ENCODE measurements at regions not wholly inside any gene's neighbourhood (a gene's known extent, or its start where the extent isn't known, plus 50 kb on each side); places are given as distances from the start of the nearest gene placed in this dataset.

GRCh38 chr11:19460718-19461405, 220.1 kb upstream of the E2F8 start:
- 45 to 54% methylated on average over 6 of the region's 6 CpGs for WGBS, 2 donors
- intact Hi-C loops (cut with DNase I), result no loop called here
- peak in 5 of 8 donors; percentile 27 to 63 (median 49) for ATAC-seq

GRCh38 chr11:19459240-19459639, 218.5 kb upstream of the E2F8 start:
- Histone ChIP-seq H3K36me3 (no peaks in the 10 kb centered on the region), H3K4me1 (peaks cover 0 to 12% (median 5%) of the 10 kb centered on the region in 9 donors), H3K27me3 (no peaks in the 10 kb centered on the region), H3K27ac (no peak overlapping the region), H3K9me3 (no peaks in the 10 kb centered on the region), H3K4me3 (no peak overlapping the region)
- ATAC-seq, result no peak
- DNase-seq, result no peak
- intact Hi-C loops (cut with DNase I), result no loop called here
- no peak for TF ChIP-seq CTCF (IDR thresholded peaks at IDR 0.05)

More at GRCh38 chr11:19460718-19461405, 220.1 kb upstream of the E2F8 start:
- no peak for TF ChIP-seq CTCF (IDR thresholded peaks at IDR 0.05)
- Histone ChIP-seq H3K4me1 (peaks cover 0 to 9% (median 5%) of the 10 kb centered on the region in 9 donors), H3K4me3 (no peak overlapping the region), H3K36me3 (no peaks in the 10 kb centered on the region), H3K27me3 (no peaks in the 10 kb centered on the region), H3K9me3 (no peaks in the 10 kb centered on the region), H3K27ac (no peak overlapping the region)
- DNase-seq, result peak; percentile 20 to 56

GRCh38 chr11:19458721-19459120, 218.0 kb upstream of the E2F8 start:
- Histone ChIP-seq H3K27me3 (no peaks in the 10 kb centered on the region), H3K4me1 (peaks cover 0 to 15% (median 5%) of the 10 kb centered on the region in 9 donors), H3K27ac (no peak overlapping the region), H3K4me3 (no peak overlapping the region), H3K36me3 (no peaks in the 10 kb centered on the region), H3K9me3 (no peaks in the 10 kb centered on the region)
- TF ChIP-seq CTCF (IDR thresholded peaks at IDR 0.05), result no peak
- WGBS, 2 donors, result 96 to 99% methylated on average over 3 of the region's 3 CpGs
- DNase-seq (no peak), ATAC-seq (no peak)
- intact Hi-C loops (cut with DNase I), result no loop called here

- WGBS, 2 donors, result 84 to 92% methylated on average over 2 of the region's 2 CpGs
- intact Hi-C loops (cut with DNase I), result no loop called here
- no peak for TF ChIP-seq CTCF (IDR thresholded peaks at IDR 0.05)
Observed at GRCh38 chr11:19458231-19458630, 217.5 kb upstream of the E2F8 start.

More at GRCh38 chr11:19458231-19458630, 217.5 kb upstream of the E2F8 start:
- Histone ChIP-seq H3K4me3 (no peak overlapping the region), H3K4me1 (peaks cover 0 to 15% (median 5%) of the 10 kb centered on the region in 9 donors), H3K36me3 (no peaks in the 10 kb centered on the region), H3K27me3 (no peaks in the 10 kb centered on the region), H3K27ac (no peak overlapping the region), H3K9me3 (no peaks in the 10 kb centered on the region)
- DNase-seq (no peak), ATAC-seq (no peak)

All from heart right ventricle (tissue), 16 donors.